Coronary artery (tissue), 2 donors: ENCODE measurements at regions not wholly inside any gene's neighbourhood (a gene's known extent, or its start where the extent isn't known, plus 50 kb on each side); places are given as distances from the start of the nearest gene placed in this dataset.

Experiments
- DNase-seq: peaks from one replicate; pipeline ENCODE4 v3.0.0-alpha.2; 2017; ENCODE audit warnings: low spot score
- H3K27ac ChIP-seq, 2 donors: fragments of 200-600 bp; sonication (generic); one replicate each; pipeline ENCODE4 v1.5.1; 2016 to 2019
- H3K4me3 ChIP-seq: fragments of 200-600 bp; sonication (generic); 2 replicates; pipeline ENCODE4 v1.5.1; 2016; ENCODE audit warnings: mild to moderate bottlenecking, moderate library complexity
- TF ChIP-seq, protein P1 (sequence below): fragments of 200-600 bp; sonication (generic); IDR thresholded peaks from one replicate; pipeline ENCODE4 v1.5.1; 2019; ENCODE audit warnings: antibody characterized with exemption

DNA sequence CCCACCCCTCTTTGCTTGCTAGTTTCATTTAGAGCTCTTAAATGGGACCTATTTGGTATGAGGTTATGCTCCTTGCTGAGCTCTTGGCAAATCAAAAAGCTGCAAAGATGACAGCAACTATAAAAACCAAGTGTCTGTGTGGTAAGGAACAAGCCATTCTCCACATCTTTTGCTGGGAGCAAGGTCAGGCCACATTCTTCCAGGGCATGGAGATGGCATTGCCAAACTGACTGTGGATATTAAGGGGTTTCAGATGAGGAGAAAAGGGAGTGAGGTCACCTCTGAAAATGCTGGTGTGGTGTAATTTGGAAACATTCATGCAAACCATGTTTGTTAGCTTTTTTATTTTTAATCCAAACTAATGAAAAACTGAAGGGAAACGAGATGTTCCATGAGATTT, 218.8 kb upstream of the IL12B start:
- TF ChIP-seq, protein P1, sequence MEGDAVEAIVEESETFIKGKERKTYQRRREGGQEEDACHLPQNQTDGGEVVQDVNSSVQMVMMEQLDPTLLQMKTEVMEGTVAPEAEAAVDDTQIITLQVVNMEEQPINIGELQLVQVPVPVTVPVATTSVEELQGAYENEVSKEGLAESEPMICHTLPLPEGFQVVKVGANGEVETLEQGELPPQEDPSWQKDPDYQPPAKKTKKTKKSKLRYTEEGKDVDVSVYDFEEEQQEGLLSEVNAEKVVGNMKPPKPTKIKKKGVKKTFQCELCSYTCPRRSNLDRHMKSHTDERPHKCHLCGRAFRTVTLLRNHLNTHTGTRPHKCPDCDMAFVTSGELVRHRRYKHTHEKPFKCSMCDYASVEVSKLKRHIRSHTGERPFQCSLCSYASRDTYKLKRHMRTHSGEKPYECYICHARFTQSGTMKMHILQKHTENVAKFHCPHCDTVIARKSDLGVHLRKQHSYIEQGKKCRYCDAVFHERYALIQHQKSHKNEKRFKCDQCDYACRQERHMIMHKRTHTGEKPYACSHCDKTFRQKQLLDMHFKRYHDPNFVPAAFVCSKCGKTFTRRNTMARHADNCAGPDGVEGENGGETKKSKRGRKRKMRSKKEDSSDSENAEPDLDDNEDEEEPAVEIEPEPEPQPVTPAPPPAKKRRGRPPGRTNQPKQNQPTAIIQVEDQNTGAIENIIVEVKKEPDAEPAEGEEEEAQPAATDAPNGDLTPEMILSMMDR, result no peak
- no peak overlapping the region for H3K4me3 ChIP-seq
- DNase-seq, result no peak
- no peak overlapping the region for H3K27ac ChIP-seq

DNA sequence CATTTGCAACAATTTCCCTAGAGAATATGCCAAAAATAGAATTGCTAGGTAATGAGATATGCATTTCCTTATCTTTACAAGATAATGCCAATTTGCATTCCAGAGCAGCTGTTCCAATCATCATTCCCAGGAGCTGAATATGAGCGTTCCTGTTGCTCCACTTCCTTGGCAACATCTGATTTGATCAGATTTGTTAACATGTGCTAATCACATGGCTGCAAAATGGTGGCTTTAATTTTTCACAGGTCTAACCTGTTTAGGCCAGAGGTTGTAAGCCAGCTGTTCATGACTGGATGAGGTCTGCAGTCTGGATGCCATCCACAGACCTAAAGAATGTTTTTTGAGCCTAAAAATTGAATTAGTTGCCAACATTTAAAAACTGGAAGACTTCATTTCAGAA, 220.7 kb upstream of the IL12B start:
- TF ChIP-seq, protein P1, result no peak
- H3K27ac ChIP-seq, result no peak overlapping the region
- no peak for DNase-seq
- H3K4me3 ChIP-seq, result no peak overlapping the region

DNA sequence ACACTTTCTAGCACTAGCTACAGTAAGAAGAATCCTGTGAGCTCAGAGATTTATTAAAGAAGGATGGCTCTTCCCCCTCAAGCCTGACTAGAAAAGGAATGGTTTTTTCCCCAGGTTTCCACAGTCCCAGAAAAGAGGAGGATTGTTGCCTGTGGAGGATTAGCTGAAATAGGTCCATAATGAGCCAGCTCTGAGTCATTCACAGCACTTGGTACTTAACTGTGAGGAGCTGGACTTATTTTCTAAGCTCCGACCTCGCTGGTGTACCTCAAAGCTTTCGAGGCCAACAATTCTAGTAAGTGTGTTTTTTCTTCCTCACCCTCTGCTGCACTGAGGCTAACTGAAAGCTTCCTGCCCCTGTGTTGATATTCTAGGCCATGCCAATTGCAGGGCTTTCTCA, 222.5 kb upstream of the IL12B start:
- DNase-seq, result no peak
- H3K27ac ChIP-seq, result no peak overlapping the region

DNA sequence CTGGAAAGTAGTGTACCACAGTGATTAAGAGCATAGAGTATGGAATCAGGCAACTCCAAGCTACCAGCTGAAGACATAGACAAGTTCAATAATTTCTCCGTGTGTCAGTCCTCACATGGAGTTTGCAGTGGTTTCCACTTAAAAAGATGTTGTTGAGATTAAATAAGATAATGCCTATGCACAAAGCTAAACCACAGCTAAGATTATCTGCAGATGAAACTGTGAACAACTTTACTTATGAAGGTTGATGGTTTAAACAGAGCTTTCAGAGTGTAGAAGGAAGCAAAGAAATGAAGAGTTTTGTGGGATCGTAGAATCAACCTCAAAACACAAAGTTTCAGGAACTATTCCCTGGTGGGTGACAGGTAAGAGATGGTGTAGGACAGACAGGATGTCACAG, 223.5 kb upstream of the IL12B start:
- H3K27ac ChIP-seq, result no peak overlapping the region
- no peak for DNase-seq
- no peak overlapping the region for H3K4me3 ChIP-seq
- TF ChIP-seq, protein P1, result no peak

More for the DNA sequence above, 222.5 kb upstream of the IL12B start:
- H3K4me3 ChIP-seq, result no peak overlapping the region
- TF ChIP-seq, protein P1, result no peak

DNA sequence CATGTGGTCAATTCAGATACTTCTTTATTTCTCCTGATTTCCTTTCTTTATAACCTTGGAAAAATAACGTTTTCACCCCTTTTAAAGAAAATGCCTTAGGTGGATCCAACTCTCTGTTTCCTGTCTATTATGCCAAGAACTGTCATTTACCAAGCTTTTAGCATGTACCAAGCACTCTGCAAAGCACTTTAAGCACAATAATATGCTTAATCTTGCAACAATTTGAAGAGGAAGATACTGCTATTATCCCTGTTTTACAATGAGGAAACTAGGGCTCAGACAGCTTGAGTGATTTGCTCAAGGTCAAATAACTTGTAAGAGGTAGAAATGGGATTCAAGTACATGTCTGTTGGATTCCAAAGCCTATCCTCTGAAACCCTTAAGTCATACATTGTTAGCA, 224.8 kb upstream of the IL12B start:
- H3K27ac ChIP-seq, result no peak overlapping the region
- no peak for DNase-seq
- H3K4me3 ChIP-seq, result no peak overlapping the region
- TF ChIP-seq, protein P1, result no peak

DNA sequence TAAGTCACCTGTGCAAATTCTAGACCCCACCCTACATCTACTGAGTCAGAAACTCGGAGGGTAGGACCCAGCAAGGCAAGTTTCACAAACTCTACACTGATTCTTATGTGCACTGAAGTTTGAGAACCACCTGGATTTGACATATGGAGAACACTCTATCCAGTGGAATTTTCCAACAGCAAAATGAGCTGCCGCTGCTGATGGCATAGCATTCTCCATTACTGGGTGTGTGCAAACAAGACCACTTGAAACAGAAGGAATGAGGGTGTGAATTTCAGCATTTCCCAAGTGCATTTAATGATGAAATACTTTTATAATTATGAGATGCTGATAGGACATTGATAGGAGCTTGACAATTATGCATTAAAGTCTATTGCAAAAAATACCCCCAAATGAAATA, 229.1 kb upstream of the IL12B start:
- no peak overlapping the region for H3K4me3 ChIP-seq
- H3K27ac ChIP-seq, result no peak overlapping the region
- TF ChIP-seq, protein P1, result no peak
- DNase-seq, result no peak

DNA sequence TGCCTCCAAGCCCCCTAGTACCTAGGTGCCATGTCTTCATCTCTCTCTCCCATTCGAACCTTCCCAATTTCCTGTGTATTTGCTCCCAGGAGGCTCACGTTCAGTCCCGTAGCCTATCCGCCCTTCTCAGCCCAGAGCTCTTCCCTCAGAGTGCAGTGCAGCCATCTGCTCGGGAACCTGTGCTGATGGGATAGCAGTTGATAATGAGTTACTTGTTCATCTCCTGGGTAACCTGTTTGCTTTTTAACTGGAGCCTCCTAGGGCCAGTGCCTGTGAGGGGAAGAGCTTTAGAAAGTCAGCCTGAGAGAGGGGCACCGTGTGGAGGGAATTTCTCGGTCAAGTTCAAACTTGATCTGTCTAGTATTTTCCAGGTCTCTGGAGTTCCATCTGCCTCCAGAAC, 229.8 kb upstream of the IL12B start:
- no peak for DNase-seq
- Histone ChIP-seq H3K4me3 (no peak overlapping the region), H3K27ac (no peak overlapping the region)
- TF ChIP-seq, protein P1, result no peak
